ENCODE measurements at regions not wholly inside any gene's neighbourhood (a gene's known extent, or its start where the extent isn't known, plus 50 kb on each side); places are given as distances from the start of the nearest gene placed in this dataset.

DNA sequence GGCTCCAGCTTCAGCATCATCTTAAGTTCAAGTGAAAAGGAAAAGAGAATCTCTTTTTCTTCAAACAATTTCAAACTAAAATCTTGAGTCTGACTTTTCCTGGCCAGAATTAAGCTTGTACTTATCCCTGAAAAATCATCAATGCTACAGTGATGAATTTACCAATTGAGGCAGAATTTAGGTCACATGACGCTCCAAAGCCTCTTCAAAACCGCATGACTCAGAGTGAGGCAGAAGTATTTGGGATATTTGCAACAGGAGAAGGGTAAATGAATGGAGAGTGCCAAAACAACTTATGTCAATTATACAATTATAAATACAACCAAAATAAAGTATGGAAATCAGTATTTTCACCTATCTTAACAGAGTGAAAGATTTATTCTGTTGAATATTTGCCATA lies 515.5 kb downstream of the COL12A1 start:
- DNase-seq, result no peak

DNA sequence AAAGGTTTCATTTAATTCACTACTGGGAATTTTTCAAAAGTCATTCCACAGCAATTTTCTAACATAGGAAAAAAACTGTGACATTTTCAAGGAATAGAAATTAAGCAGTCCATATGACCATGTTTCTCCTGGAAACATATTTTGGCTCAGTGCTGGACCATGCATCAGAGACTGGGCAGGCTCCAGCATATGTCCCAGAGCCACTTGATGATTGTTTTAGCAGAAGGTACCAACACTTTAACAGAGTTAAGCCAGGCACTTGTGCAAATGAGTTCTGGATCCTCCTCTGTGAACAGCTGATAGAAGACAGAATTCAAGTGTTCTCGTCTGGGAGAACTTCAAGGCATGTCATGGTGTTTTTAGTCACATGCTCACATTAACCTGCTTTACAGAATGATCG lies 516.3 kb downstream of the COL12A1 start:
- no peak for DNase-seq

DNA sequence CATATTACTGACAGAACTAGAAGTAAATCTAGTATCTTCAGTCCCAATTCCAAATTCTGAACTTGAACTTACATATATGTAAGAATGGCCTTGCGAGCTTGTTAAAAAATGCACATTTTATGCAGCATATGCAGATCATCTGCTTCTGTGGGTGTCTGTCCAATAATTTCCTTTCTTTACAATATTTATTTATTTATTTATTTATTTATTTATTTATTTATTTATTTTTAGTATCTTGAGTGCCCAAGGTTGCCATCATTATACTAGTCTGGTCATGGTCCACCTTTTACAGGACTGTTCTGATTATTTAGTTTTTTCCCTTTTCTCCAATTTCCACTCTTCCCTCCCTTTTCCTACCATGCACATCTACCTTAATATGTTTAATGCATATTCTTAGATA lies 528.4 kb downstream of the COL12A1 start:
- DNase-seq, result no peak

DNA sequence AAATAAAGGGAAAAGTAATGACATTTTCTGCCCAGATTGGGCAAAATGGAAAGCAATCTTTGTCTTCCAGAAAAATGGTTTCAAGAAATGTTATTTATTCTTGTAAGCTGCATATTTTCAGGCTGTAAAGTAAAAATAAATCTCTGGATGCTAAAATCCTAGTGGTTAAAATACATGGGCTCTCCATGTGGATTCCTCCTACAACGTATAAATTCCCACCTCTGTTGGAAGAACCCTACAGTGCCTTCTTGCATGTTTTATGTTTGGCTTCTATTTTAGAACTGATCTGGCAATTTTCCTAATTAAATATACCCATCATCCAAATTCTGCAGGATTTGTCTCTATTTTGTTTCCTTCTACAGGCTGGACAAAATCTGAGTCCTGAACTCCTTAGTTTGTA lies 528.9 kb downstream of the COL12A1 start:
- DNase-seq, result no peak

DNA sequence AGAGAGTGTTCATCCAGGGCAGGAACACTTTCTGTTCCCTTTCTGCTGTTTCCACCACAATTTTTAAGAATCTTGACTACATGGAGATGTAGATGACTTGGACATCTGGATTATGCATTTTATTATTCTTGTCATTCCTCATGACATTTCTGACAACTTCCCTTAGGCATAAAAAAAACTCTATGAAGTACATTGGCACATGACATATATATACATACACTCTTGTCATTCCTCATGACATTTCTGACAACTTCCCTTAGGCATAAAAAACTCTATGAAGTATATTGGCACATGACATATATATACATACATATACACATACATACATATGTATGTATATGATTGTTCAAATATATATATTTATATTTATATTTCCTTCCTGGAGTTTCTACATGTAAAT lies 531.5 kb downstream of the COL12A1 start:
- no peak for DNase-seq

DNA sequence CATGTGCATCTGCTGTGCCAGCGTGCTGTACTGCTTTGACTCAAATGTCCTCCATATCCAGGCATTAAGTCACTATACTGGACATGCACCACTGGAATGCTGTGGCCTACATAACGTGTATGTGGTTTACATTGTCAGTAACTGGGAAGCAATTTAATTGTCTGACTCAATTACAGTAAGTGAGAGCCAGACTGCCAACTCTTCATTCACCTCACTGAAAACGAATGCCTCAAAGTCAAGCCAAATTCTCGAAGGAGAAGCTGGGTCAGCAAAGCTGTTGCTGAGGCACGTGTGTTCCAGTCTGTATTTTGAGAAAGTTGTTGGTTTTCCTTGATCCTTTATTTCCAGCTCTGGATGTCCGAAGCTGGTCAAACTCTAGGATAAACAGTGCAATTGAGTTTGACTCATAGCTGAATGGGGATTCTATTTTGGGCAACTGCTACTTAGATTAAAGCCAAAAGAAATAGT lies 534.3 kb downstream of the COL12A1 start:
- DNase-seq, result no peak

DNA sequence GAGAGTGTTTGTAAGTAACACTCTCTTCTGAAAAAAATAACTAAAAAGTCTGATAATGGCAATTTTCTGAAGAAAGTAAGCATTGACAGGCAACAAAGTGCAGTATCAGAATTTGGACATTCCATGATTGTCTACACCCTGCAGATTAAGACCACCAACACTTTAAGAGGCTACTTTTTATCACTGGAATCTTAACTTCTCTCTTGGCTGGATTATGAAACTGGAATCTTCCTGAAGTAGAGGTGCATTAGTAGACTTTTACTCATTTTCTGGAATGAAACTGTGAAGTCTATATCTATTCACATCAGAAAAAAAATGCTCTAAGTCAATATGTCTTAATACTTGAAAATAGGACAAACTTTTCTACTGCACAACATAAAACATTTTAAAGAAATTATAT lies 547.5 kb downstream of the COL12A1 start:
- no peak for DNase-seq

DNA sequence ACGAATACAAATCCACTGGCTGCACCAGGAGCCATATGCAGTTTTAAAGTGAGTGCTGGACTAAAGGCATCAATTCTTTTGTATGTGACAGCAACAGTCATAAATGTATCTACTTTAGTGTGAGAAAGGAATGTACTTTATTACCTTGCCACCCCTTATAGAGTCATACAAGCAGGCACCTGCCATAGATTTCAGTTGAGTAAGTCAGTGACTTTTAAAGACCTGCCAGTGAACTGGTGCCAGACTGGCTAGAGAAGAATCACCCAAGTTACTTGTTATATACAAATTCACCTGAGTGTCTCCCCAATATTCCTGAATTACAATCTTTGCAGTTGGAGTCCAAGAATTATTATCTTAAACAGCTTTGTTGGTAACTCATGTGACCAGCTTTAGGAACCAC lies 547.9 kb downstream of the COL12A1 start:
- DNase-seq, result no peak

DNA sequence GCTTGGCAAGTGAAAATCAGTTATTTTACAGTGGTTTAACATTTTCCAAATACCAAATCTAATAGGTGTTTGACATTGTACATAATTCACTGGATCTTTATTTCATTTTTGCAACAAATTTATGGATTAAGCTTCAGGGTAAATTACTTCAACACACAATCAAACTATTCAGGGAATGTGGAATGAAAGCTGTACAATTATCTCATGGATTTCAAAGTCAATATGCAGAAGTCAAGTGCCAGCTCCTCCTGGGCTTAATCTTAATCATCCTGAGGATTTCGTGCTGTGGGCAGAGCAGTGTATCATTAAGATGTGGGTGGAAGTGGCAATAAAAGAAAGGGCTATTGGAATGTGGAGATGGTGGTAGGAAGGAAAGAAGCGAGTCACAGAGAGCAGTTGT lies 548.8 kb downstream of the COL12A1 start:
- no peak for DNase-seq

DNA sequence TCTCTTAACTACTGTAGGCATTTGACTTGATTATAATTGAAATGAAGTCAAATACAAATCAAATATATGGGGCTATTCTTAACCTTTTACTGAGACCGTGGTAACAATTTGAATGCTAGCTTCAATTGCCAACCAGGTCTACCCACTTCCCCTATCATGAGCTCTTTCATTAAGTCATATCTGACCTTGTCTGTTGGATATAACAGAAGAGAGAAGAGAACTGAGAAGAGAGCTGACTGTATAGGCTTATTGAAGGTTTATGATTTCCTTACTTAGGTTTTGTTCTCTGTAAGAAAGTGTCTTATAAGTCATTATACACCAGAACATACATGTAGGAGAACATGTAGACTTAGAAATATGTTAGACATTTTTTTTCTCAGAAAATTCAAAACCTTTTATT lies 549.4 kb downstream of the COL12A1 start:
- DNase-seq, result no peak

DNA sequence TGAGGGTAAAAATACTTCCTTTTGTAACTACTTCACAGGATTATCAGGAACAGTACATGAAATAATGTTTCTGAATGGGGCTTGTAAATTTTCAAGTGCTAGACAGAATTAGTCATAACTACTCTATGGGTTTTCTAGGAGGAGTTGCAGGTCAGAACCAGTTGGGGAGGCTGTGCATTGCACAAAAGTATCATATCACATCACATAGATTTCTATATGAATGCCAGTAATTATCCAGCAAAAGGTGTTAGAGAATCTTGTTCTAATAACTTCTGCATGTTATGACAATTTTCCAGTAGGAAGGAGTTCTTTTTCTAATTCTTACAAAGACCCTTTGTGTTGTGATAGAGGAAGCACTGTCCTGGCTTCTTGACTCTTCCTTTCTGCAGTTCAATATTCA lies 551.6 kb downstream of the COL12A1 start:
- DNase-seq, result no peak

DNA sequence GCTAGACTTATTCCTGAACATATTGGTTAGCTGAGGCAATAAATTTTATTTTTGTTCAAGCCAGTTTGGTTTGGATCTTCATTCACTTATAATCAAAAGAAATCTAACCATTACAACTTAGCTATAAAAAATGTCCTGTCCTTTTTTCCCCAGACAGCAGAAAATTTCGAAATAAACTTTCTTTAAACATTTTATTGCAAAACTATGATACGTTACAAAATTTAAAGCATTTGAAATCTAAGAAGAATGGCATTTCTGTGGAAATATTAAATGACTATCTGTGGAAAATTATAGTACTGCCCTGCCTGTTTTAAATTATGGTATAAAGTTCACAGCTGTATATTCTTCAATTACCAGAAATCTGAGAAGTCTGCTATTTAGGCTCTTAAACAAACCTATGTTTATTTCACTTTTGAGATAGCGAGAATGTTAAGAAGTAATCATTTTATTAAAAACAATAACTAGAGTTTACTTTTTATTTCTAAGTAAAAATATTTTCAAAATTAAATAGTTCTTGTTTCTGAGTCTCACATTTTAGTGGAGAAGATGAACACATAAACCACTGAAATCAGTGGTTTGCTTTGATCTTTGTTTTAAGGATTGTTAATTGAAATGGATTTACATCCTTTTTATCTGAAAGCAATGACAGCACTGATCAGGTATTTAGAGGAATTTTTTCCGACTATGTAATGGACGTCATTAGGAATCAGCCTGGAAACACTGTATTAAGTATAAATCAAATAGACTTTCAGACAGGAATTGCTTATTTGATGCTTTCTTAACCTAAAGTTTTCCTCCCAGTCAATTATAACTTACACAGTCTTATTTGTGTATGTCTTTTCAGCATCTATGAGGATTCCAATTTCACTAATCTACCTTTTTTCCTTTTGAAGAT lies 553.7 kb downstream of the COL12A1 start:
- no peak for DNase-seq

DNA sequence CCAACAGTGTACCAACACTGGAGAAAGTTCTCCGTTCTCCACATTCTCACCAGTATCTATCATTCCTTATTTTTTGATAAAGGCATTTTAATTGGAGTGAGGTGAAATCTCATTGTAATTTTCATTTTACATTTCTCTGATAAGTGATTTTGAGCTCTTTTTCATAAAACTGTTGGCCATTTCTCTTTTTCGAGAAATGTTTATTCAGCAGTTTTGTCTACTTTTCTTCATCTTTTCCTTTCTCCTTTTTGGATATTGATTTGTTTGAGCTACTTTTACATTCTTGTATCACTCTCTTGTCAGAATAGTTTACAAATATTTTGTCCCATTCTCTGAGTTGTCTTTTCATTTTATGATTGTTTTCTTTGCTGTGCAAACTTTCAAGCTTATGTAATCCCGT lies 555.2 kb downstream of the COL12A1 start:
- no peak for DNase-seq

DNA sequence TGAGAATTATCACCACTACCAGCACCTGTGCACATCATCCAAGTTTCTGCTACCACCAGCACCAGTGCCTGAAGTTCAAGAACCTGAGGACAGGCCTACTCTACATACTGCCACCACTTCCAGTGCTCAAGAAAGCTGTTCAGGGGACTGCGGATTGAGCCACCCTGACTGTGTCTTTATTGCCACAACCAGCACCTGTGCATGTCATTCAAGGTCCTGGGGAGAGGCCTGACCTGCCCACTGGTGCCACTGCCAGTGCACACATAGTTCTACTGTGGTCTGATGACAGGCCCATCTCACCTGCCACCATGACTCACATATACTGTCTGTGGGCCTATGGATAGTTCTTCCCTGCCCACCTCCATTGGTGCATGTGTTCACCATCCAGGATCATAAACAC lies 559.4 kb downstream of the COL12A1 start:
- no peak for DNase-seq

DNA sequence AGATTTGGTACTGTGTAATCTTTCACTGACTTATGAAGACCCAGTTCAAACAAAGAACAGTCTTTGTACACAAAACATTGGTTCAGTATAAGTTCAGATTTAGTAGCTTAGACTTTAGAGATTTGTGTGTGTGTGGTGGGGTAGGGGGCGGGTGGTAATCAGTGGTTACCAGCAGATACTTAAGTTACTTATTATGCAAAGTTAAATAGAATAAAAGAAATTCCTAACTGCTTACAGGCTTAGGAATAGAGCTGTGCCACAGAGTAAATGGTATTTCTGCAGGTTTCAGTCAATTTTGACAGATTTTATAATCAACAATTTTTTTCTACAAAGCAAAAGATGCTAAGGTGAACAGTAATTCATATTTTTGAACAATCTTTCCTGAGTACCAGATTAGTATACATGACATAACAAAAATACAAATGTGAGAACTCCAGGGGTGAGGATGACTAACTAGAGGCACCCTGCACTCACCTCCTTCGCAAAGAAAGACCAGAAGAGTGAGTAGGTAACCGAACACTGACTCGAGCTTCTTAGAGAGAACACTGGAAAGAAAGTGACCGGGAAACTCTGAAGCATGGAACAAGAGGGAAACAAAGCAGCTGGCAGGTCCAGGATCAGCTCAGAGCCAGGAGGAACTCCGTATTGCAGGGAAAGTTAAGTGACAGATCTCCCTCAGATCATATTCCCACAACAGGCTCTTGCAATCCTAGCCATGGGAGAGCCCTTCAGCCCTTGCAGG lies 560.6 kb downstream of the COL12A1 start:
- no peak for DNase-seq

DNA sequence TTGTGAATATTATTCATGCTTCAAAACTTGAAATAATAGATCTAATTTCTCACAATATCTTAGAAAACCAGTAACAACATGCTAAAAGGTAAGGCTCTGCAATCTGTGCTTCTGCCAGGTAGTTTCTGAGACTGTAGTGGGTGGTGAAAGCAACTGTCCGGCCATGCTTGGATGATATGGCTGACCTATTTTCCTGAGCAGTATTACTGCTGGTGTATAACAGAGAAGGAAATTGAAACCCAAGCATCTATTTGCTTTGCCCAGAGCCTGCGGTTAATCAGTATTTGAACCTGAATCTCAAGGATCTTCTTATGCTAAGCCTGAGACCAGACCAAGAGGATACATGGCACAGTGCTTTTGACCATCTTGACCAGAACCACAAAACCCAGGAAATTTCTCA lies 563.8 kb downstream of the COL12A1 start:
- DNase-seq, result no peak

DNA sequence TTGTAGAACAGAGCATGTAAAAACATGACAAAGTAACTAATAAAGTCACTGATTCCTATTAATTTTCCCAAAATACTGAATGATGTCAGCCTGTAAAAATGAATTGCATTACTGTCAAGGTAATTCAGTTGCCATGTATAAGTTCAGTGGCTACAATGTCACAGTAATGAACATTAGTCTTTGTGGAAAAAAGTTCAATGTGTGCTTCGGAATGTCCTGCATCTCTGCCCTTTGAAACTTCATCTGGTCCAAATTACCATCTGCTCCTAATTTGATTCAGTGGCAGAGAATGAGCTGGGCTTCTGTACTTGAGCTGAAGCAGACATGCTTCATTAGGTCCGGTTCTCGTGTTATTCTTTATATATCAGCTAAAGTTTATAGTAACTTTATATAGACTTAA lies 567.4 kb downstream of the COL12A1 start:
- DNase-seq, result no peak

DNA sequence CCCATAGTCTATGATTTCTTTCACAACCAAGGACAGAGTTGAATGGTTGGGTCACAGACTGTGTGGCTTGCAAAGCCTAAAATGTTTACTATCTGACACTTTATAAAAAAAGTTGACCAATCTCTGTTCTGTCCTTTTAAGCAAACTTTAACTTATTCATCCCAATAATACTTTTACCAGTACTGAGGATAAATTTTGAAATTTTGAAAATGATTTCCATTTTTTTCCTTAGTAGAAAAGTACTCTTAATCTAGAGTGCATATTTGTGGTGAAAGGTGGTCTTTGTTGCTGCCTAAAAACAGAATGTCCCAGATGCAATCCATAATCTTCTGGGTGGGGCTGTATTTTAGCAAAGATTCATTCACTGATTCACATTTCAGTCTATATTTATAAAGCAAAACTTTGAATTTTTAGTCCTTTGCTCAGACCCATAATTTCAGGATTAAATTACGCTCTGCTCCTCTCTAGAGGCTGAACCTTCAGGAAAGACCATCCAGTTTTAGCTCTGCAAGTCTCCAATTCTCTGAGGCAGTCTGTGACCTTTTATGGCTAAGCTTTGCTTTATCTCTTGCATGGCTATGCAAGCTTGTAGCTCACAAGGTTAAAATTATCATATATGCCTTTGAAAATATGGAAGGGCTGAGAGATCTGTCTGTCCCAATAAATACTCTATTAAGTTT lies 573.5 kb downstream of the COL12A1 start:
- no peak for DNase-seq

DNA sequence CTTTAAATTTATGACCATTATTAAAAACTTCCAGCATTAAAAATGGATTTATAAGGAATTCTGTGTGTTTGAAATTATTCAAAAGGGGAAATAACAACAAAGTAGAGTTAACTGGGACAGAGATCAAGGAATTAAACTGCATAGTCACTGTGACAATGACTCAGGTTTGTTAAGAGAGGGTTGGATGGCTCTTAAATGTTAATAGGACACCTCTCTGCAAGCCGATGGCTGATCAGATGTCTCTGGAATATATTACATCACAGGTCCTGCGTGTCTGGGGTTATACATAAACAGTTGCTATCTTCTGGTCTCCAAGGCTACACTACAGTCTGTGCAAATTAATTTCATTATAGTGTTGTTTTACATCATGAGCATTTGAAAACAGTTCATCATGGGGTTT lies 574.3 kb downstream of the COL12A1 start:
- DNase-seq, result no peak

DNA sequence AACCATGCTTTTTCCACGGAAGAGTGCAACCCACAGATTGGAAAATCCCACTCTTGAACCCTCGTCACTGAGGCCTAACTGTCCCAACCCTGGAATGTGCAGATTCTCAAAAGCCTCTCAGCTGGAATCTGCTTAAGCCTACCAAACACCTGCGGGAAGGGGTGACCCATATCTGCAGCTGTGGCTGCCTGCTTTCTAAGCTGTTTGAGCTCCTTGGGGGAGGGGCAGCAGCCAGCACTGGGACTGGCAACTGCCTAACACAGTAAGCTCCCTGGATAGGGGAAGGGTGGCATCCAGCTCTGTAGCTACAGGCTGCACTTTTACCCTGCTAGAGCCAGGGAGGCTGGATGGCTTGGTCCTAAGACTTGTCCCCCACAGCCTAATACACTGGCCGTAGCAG lies 579.6 kb downstream of the COL12A1 start:
- no peak for DNase-seq

DNA sequence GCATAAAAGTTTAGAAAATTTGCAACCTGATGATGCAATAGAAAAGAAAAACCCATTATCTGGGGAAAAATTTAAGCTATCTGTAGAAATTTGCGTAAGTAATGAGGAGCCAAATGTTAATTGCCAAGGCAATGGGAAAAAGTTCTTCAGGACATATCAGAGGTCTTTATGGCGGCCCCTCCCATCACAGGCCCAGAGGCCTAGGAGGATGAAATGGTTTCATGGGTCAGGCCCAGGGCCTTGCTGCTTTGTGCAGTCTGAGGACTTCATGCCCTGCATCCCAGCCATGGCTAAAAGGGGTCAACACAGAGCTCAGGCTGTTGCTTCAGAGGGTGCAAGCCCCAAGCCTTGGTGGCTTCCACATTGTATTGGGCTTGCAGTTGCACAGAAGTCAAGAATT lies 582.8 kb downstream of the COL12A1 start:
- no peak for DNase-seq

DNA sequence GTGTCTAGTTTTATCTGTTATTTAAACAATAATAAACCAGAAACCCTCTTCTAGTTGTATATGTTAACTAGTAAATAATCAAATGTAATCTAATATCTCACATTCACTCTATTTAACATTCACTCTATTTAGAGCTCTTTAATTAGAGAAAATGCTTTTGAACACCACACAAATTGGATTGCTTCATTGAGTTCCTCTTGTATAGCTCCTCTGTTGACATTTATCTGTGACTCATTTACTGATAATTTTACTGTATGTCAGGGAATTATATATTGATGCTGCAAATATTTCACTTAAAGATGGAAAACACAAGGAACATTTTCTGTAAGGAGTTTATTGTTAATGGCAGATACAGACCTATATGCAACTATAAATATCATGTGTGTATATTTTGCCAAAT lies 594.6 kb downstream of the COL12A1 start:
- DNase-seq, result no peak

DNA sequence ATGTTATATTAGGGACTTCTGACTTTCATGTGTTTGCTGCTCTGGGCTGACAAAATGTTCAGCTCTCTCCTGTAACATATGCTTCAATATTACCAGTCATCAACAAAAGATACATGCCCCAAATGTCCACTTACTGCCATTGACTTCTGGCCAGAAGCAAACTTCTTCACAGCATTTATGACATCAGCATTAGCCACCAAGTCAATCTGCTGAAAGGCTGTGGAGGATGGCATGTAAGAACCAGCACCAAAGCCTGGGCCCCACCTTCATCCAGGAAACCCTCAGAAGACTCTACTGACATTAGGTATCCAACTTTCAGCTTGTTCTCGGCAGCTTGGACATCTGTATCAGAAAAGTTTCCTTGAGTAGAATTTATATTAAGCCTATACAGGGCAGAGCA lies 595.5 kb downstream of the COL12A1 start:
- DNase-seq, result no peak

DNA sequence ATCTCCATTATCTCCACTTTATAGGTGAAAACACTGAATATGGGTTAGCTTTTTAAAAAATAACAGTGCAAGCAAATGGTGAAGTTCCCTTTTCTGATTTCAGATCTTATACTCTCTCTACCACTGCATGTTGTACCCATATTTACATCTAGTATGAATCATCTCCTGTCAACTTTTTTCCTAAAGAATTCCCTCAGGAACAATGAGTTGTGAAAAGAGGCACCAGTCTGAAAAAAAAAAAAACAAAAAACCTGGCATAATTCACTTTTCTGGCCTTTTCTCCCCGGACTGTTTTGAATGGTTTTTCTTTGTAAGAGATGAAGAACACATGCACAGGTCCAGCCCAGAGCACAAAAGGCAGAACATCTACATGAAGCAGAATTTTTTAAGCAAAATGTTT lies 596.0 kb downstream of the COL12A1 start:
- no peak for DNase-seq
